NCI-H1930 (cell line): ENCODE measurements at regions not wholly inside any gene's neighbourhood (a gene's known extent, or its start where the extent isn't known, plus 50 kb on each side); places are given as distances from the start of the nearest gene placed in this dataset.

Experiments
- DNase-seq, 2 experiments: peaks; one replicate each; lab custom pipeline; 2025; lab: John Stamatoyannopoulos, UW

GRCh38 chr13:26965952-26966700 lies 205.5 kb downstream of the USP12 start:
- DNase-seq, result no peak

- DNase-seq, result no peak
Measured at GRCh38 chr13:26964278-26965250, 204.0 kb upstream of the GPR12 start.

DNA sequence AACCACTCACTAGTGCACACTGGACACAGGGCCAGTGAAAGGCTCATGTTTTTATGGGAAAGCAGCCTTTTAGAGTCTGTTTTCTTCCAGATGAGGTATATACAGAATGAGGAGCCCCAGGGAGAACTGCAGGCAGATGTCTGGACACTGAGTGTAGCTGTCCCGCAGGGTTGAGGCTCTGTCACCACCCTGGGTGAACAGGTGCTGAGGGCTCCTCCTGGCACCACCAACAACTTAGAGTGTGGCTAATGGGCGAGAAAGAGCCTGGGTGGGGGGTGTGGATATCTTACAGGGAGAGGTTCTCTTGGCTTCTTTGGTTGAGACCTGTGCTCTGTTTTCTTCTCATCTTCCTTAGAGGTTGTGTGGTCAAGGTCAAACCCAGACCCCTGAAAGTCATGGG lies 202.1 kb upstream of the GPR12 start:
- no peak for DNase-seq

DNA sequence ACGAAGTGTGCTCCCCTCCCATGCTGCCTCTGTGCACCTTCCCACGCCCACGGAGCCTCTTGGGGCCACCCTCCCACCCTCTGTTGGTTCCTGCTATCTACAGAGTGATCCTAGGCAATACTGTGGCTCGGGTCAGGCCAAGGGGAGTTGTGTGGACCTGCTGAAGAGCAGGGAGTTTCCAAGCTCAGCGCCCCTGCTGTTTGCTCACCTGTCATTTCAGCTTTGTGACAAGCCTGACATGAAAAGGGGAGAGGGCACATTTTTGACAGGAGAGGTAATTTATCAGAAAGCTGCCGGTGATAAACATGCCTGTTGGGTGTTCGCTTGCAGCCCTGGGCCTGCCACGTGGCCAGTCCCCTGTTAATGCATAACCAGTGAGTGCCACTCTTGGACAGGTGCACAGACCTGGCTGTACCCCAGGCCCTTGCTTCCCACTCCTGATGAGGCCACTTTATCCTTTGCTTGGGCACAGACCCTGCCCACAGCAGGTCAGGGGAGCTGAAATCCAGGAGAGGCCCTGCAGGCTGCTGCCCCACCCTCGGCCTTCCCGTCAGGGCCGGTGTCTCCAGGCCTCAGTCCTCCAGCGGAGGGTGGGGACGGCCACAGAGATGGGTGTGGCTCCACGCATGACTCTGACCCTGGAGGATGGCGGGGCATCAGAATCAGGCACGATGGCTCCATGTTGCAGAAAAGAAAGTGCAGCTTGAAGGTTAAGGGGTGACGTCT lies 201.5 kb upstream of the GPR12 start:
- no peak for DNase-seq

DNA sequence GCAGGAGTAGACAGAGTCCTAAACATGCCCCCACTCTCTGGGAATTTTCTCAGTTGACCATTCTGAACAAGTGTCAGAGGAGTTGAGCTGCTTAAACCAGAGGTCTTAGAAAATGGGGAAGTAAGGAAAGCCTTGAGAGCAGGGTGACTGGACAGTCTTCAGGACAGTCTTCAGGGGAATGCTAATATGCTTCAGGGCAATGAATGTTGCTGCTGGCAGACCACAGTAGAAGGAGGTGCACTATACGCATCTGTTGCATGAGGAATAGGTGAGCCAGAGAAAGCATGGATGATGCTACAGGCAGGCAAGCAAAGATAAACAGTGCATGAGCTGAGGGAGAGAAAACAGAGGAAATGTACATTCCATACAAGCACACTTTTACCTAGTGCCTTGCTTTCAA lies 196.6 kb upstream of the GPR12 start:
- no peak for DNase-seq

DNA sequence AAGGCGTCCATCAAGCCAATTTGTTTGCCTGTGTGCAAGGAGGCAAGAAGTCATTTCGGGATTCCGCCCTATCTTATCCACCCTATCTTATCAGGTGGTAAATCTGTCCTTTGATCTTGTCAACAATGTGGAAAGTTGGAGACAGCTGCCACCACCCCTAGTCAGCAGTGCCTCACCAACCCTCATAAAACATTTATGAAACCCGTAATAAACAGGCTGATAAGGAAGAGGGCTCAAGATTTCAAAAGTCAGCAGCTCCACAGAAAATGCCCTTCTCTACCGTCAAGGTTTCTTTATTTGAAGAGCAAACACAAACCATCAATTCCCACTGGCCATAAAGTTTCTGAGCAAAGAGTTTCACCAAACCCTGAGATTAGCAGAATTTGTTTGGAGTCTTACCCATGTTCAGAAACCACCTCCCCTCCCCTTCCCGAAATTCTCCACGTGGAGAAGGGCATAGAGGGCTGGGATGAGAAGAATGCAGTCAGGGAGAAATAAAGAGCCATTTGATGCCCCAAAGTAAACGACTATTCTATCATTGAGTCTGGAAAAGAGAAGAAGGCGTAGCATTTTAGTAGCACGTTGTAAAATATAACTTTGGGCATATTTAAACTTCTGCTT lies 196.0 kb upstream of the GPR12 start:
- DNase-seq, result no peak

GRCh38 chr13:26954976-26955375 lies 194.4 kb upstream of the GPR12 start:
- no peak for DNase-seq

DNA sequence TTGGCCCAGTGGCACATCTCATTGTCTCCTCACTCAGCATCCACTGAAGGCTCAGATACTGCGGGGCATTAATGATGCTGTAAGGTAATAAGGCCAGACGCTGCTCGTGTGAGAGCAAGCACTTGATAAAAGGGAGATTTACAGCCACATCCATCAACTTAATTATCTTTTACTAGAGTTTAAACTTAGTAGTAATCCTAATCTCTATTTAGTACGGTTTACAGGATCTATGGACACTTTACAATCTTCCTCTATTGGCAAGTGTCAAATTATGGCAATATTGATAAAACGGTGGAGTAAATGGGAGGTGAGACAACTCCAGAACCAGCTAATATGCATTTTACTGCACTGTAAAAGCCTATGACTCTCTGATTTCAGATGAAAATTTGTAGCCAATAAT lies 192.7 kb upstream of the GPR12 start:
- no peak for DNase-seq

DNA sequence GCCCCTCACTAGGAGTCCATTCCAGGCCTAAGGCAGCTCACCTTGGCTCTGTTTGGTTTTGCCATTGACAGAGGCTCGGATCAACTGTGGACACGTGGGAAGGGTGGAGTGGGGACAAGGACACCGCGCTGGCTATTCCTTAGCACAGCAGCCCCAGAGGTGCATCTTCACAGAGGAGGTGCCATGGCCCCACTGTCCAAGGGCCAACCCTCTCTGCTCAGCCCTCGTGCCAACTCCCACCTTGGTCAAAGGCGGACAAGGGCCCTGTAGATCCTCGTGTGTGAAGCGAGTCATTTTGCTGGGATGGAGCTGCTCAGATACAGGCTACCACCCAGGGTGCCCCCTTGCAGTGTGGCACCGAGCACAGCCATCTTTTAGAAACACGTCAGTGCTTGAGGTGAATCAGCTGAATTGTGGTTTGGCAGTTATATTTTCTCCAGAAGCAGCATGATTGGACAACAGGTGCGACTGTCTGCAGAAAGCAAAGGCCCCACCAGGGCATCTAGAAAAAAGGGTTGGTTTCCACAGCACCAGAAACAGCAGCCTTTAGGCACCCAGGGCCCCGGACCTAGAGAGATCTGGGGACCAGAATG lies 192.1 kb upstream of the GPR12 start:
- no peak for DNase-seq

DNA sequence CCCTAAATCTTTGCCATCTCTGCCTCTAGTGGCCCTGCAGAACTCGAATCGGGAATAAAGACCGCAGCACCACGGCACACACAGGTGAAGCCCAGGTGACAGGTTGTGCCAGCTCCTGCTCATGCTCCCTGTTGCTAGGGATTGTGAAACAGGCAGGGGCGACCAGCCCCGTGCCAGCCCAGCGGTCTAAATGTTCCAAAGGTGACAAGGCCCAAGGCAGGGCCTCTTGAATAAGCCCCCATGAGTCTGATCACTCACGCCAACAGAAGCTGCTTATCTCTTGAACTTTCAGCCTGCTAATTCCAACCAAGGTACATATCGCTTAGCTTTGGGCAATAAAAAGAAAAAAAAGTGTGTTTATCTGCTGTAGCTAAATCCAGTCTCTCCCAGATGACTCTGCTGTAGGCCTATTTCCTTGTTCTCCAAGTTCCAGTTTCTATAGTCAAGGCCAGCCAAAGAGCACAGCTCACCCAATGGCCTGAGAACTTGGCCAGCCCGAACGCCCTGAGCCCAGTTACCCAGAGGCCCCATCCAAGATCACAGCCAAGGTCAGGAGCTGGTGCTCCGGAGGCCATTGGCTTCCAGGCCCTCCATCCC lies 191.1 kb upstream of the GPR12 start:
- DNase-seq, result no peak

GRCh38 chr13:26950968-26951367 lies 190.4 kb upstream of the GPR12 start:
- no peak for DNase-seq

- DNase-seq, result no peak
Measured at GRCh38 chr13:26950546-26950945, 190.0 kb upstream of the GPR12 start.

- DNase-seq, result no peak
Measured at GRCh38 chr13:26949701-26950502, 189.3 kb upstream of the GPR12 start.

- DNase-seq, result no peak
Measured at GRCh38 chr13:26948353-26948752, 187.8 kb upstream of the GPR12 start.

- peak; percentile 18 to 42 for DNase-seq
Measured at GRCh38 chr13:26946684-26947343, 186.2 kb upstream of the GPR12 start.

DNA sequence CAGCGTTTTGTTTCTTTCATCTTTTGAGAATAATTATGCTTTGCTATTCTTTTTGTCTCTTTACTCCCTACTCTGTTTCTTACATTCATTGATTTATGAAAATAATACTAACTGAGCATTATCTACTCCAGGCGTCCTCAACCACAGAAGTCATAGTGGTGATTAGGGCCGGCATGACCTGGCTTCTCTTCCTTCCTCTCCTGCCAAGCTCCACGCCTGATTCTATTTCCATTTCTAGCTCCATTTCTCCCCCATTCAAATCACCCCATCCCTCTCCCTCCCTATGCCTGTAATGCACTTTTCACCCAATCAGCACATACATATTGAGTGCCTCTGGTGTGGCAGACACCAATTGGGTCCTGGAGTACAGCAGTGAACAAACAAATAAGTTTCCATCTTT lies 183.2 kb upstream of the GPR12 start:
- no peak for DNase-seq

GRCh38 chr13:26942184-26942583 lies 181.6 kb upstream of the GPR12 start:
- no peak for DNase-seq

GRCh38 chr13:26941345-26942174 lies 181.0 kb upstream of the GPR12 start:
- no peak for DNase-seq

- no peak for DNase-seq
Measured at GRCh38 chr13:26934096-26934495, 173.5 kb upstream of the GPR12 start.
